IMR-90 (cell line): ENCODE measurements at regions not wholly inside any gene's neighbourhood (a gene's known extent, or its start where the extent isn't known, plus 50 kb on each side); places are given as distances from the start of the nearest gene placed in this dataset.
A peak's percentile ranks its signal among the peaks of the same experiment; 100 is the strongest.

Source experiments
- ATAC-seq: fragments of 200-7000 bp; cut with Tn5 transposase; 2 replicates; pipeline ENCODE4 v1.9.1; 2020; ENCODE audit warnings: low read depth, mild to moderate bottlenecking, moderate library complexity
- BruUV-seq: library from RNA; stranded (reverse); fragments of 400-500 nt; replicated peaks from 2 replicates; lab custom pipeline; 2021; lab: Mats Ljungman, UMichigan
- CTCF ChIA-PET: fragments of 300-600 bp; formaldehyde crosslinking; extraction: SDS; loops from one replicate; lab custom pipeline; 2021; ENCODE audit warnings: antibody characterized with exemption; lab: Yijun Ruan, JAX
- POLR2A ChIA-PET: fragments of 300-600 bp; sonication (Branson Sonifier 250); formaldehyde crosslinking; loops from one replicate; lab custom pipeline; 2022; ENCODE audit warnings: antibody characterized with exemption; ENCODE audit not compliant: unreplicated experiment; lab: Charles Lee
- DNase-seq: peaks from one replicate; pipeline ENCODE4 v3.0.0; 2013
- H2AFZ ChIP-seq: replicated peaks from 2 replicates; pipeline ENCODE3; 2013; ENCODE audit warnings: low read length, mild to moderate bottlenecking; ENCODE audit not compliant: poor library complexity
- H2AK5ac ChIP-seq: 2 replicates; pipeline ENCODE4 v1.6.1; 2013; ENCODE audit warnings: low read depth, low read length, inconsistent platforms
- H2AK9ac ChIP-seq: replicated peaks from 2 replicates; pipeline ENCODE3; 2013; ENCODE audit warnings: mild to moderate bottlenecking, low read depth, low read length, moderate library complexity; ENCODE audit not compliant: poor library complexity
- H2BK120ac ChIP-seq: 2 replicates; pipeline ENCODE4 v1.6.1; 2013; ENCODE audit warnings: low read depth, low read length, inconsistent platforms
- H2BK15ac ChIP-seq: 3 replicates; pipeline ENCODE4 v1.6.1; 2013; ENCODE audit warnings: low read depth, low read length, inconsistent platforms
- H2BK20ac ChIP-seq: 2 replicates; pipeline ENCODE4 v1.6.1; 2013; ENCODE audit warnings: low read depth, mild to moderate bottlenecking, inconsistent platforms, low read length, moderate library complexity
- H2BK5ac ChIP-seq: 2 replicates; pipeline ENCODE4 v1.6.1; 2013; ENCODE audit warnings: mild to moderate bottlenecking, low read depth, low read length, inconsistent platforms; ENCODE audit not compliant: poor library complexity, severe bottlenecking
- H3K14ac ChIP-seq: replicated peaks from 2 replicates; pipeline ENCODE4 v1.6.1; 2013; ENCODE audit warnings: low read depth, low read length, inconsistent platforms
- H3K18ac ChIP-seq: 2 replicates; pipeline ENCODE4 v1.6.1; 2013; ENCODE audit warnings: low read depth, low read length, control low read depth
- H3K23ac ChIP-seq: 2 replicates; pipeline ENCODE4 v1.6.1; 2013; ENCODE audit warnings: low read depth, low read length, inconsistent platforms
- H3K27ac ChIP-seq: 2 replicates; pipeline ENCODE4 v1.5.1; 2013; ENCODE audit warnings: mild to moderate bottlenecking, control low read depth, low read length; ENCODE audit not compliant: insufficient read depth
- H3K27me3 ChIP-seq: 2 replicates; pipeline ENCODE4 v1.6.1; 2013; ENCODE audit warnings: low read length; ENCODE audit not compliant: control insufficient read depth, insufficient read depth
- H3K36me3 ChIP-seq: 2 replicates; pipeline ENCODE4 v1.6.1; 2013; ENCODE audit warnings: low read length, mixed read lengths; ENCODE audit not compliant: control insufficient read depth, insufficient read depth
- H3K4ac ChIP-seq: 2 replicates; pipeline ENCODE4 v1.6.1; 2013; ENCODE audit warnings: low read depth, low read length, inconsistent platforms
- H3K4me1 ChIP-seq: 2 replicates; pipeline ENCODE4 v1.6.1; 2013; ENCODE audit warnings: low read length, mixed read lengths; ENCODE audit not compliant: control insufficient read depth, insufficient read depth
- H3K4me2 ChIP-seq: 2 replicates; pipeline ENCODE4 v1.6.1; 2013; ENCODE audit warnings: low read depth, mild to moderate bottlenecking, control low read depth, low read length, moderate library complexity
- H3K4me3 ChIP-seq: 2 replicates; pipeline ENCODE4 v1.5.1; 2013; ENCODE audit warnings: low read depth, mild to moderate bottlenecking, control low read depth, low read length, moderate library complexity; ENCODE audit not compliant: insufficient read depth
- H3K56ac ChIP-seq: 2 replicates; pipeline ENCODE4 v1.6.1; 2013; ENCODE audit warnings: low read length, inconsistent platforms; ENCODE audit not compliant: insufficient read depth; ENCODE audit errors: extremely low read depth
- H3K79me1 ChIP-seq, 2 experiments: 2 replicates each; pipeline ENCODE4 v1.6.1; 2013; ENCODE audit warnings: low read length in 2 of 2, inconsistent platforms in 1 of 2, low read depth in 1 of 2
- H3K9ac ChIP-seq: 2 replicates; pipeline ENCODE4 v1.6.1; 2013; ENCODE audit warnings: low read depth, low read length, control low read depth
- H3K9me1 ChIP-seq: 2 replicates; pipeline ENCODE4 v1.6.1; 2013; ENCODE audit warnings: low read length, inconsistent platforms; ENCODE audit not compliant: insufficient read depth
- H3K9me3 ChIP-seq: 2 replicates; pipeline ENCODE4 v1.6.1; 2013; ENCODE audit warnings: low read length; ENCODE audit not compliant: control insufficient read depth, insufficient read depth
- H4K20me1 ChIP-seq: 2 replicates; pipeline ENCODE4 v1.6.1; 2013; ENCODE audit warnings: low read length, inconsistent platforms; ENCODE audit not compliant: insufficient read depth
- H4K5ac ChIP-seq: 2 replicates; pipeline ENCODE4 v1.6.1; 2013; ENCODE audit warnings: mild to moderate bottlenecking, low read depth, low read length, control low read depth
- H4K8ac ChIP-seq, 2 experiments: 2 replicates each; pipeline ENCODE4 v1.6.1; 2013; ENCODE audit warnings: low read depth in 2 of 2, low read length in 2 of 2, control low read depth in 1 of 2, inconsistent platforms in 1 of 2
- H4K91ac ChIP-seq: 2 replicates; pipeline ENCODE4 v1.6.1; 2013; ENCODE audit warnings: low read depth, low read length, inconsistent platforms; ENCODE audit not compliant: insufficient read depth
- ELK1 ChIP-seq: fragments of 150-350 bp; IDR thresholded peaks from 2 replicates; pipeline ENCODE4 v1.6.1; 2016; ENCODE audit warnings: low read depth, mild to moderate bottlenecking, low read length, moderate library complexity, borderline replicate concordance
- MAZ ChIP-seq: IDR thresholded peaks from 2 replicates; pipeline ENCODE4 v1.6.1; 2012; ENCODE audit warnings: low read depth, mild to moderate bottlenecking, low read length, improper control_type of control experiment, moderate library complexity, borderline replicate concordance
- MXI1 ChIP-seq: IDR thresholded peaks from 2 replicates; pipeline ENCODE4 v1.6.1; 2012; ENCODE audit warnings: low read depth, mild to moderate bottlenecking, low read length, moderate library complexity, borderline replicate concordance
- NFE2L2 ChIP-seq: fragments of 150-350 bp; IDR thresholded peaks from 2 replicates; pipeline ENCODE4 v1.6.1; 2016; ENCODE audit warnings: low read depth, mild to moderate bottlenecking, low read length
- SMC3 ChIP-seq: fragments of 150-350 bp; IDR thresholded peaks from 2 replicates; pipeline ENCODE4 v1.6.1; 2016; ENCODE audit warnings: low read depth, mild to moderate bottlenecking, antibody characterized with exemption, low read length, moderate library complexity
- USF2 ChIP-seq: fragments of 150-350 bp; IDR thresholded peaks from 2 replicates; pipeline ENCODE4 v1.6.1; 2017; ENCODE audit warnings: mild to moderate bottlenecking, antibody characterized with exemption, low read length, low read depth
- WGBS, 2 experiments: methylation state at CpG; one replicate each; pipeline versions ENCODE4 v1.1.5 to v1.1.7; 2013; ENCODE audit warnings: missing lambda C conversion rate in 2 of 2; ENCODE audit not compliant: insufficient read length in 1 of 2; ENCODE audit errors: extremely low coverage in 2 of 2; 5-methylcytosine and 5-hydroxymethylcytosine counted together
- dilution Hi-C: fragments of 300-500 bp; cut with HindIII; formaldehyde crosslinking; loops from one replicate; pipeline ENCODE4 v1.14.3; 2018; ENCODE audit warnings: low sequenced_read_pairs; ENCODE audit not compliant: unreplicated experiment
- in situ Hi-C: fragments of 300-500 bp; cut with MboI; formaldehyde crosslinking; loops from 3 replicates; pipeline ENCODE4 v1.14.3; 2019; ENCODE audit warnings: low sequenced_read_pairs, inconsistent platforms, mixed read lengths
- intact Hi-C: fragments of 100-400 bp; cut with micrococcal nuclease; formaldehyde crosslinking; loops from 2 replicates; pipeline ENCODE4 v1.10.0; 2022

- Histone ChIP-seq H2AK5ac (no peak overlapping the region), H2AFZ (peak overlapping the region; percentile 49), H4K91ac (no peak overlapping the region), H2BK20ac (no peak overlapping the region), H2BK15ac (no peak overlapping the region), H3K23ac (no peak overlapping the region), H3K56ac (no peak overlapping the region), H3K4ac (no peak overlapping the region), H3K9me3 (no peaks in the 10 kb centered on the region), H2BK5ac (no peak overlapping the region), H3K14ac (no peak overlapping the region), H3K9me1 (no peaks in the 10 kb centered on the region), H3K18ac (no peak overlapping the region), H2BK120ac (no peak overlapping the region), H3K27ac (no peak overlapping the region), H2AK9ac (no peak overlapping the region), H3K4me2 (no peak overlapping the region), H4K8ac (no peak overlapping the region), H3K4me3 (no peak overlapping the region), H3K36me3 (no peaks in the 10 kb centered on the region), H4K20me1 (no peaks in the 10 kb centered on the region), H3K4me1 (no peaks in the 10 kb centered on the region), H4K5ac (no peak overlapping the region), H3K9ac (no peak overlapping the region), H3K27me3 (peaks cover 5% of the 10 kb centered on the region), H3K79me1 (no peaks in the 10 kb centered on the region)
- ATAC-seq (no peak), DNase-seq (no peak)
- WGBS, 2 experiments, result no CpG with 5 or more reads among the region's 9 CpGs
- in situ Hi-C loops (no loop called here), intact Hi-C loops (loop anchor here (5.0 kb wide), 1 partner anchor 59 kb away; no protein-coding TSS in a partner anchor), dilution Hi-C loops (no loop called here)
- ChIA-PET POLR2A (no interaction called here), CTCF (no interaction called here)
- no TSS peak for BruUV-seq
- no peak for TF ChIP-seq ELK1
- TF ChIP-seq MAZ, result no peak
- TF ChIP-seq SMC3, result no peak
- no peak for TF ChIP-seq MXI1
- TF ChIP-seq NFE2L2, result no peak
- TF ChIP-seq USF2, result no peak
Observed at GRCh38 chr2:64260817-64261216, 116.6 kb upstream of the PELI1 start.
